ENCODE measurements at regions not wholly inside any gene's neighbourhood (a gene's known extent, or its start where the extent isn't known, plus 50 kb on each side); places are given as distances from the start of the nearest gene placed in this dataset.

- no peak for DNase-seq (ENCODE audit: extremely low read depth, low read depth, low spot score)
Observed at GRCh38 chr2:21253311-21254027, 129.7 kb downstream of the TDRD15 start.

DNA sequence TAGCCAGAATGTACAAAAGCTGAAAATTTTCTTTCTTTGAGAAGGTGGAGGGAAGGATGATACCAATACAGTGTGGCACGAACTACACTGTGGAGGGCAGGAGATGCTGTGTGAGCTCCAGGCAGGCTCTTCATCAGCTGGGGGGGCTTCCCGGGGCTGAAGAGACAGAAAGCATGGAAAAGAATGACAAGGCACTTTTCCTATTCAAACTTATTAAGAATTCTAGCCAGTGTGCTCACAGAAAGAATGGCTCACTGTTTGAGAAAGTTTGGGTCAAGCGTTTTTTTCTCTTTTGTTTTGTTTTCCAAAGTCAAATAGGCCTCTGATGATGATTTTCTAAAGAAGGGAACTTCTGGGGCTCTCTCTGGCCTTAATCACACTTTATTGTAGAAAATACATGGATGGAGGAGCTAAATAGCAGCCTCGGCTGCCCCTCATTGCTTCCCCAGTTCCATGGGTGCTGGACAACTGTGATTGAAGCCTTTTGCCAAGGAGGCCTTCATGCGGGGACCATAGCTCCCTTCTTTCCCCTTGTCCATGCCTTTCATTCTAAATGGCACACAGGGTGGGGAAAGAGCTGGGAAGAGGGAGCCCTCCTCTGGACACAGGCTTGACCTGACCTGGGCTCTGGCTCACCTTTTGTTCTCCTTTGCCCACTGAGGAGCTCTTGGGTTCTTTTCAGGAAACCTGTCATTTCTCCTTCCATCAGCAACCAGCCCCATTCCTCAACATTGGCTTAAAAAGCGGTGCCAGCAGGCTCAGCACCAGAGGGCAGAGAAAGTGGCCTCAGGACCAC, 130.6 kb downstream of the TDRD15 start:
- no peak for DNase-seq (ENCODE audit: extremely low read depth, low read depth, low spot score)

GRCh38 chr2:21256006-21256405, 132.2 kb downstream of the TDRD15 start:
- peak; percentile 20 for DNase-seq (ENCODE audit: extremely low read depth, low read depth, low spot score)

- no peak for DNase-seq (ENCODE audit: extremely low read depth, low read depth, low spot score)
Observed at GRCh38 chr2:21257621-21258020, 133.9 kb downstream of the TDRD15 start.

GRCh38 chr2:21258082-21258481, 134.3 kb downstream of the TDRD15 start:
- DNase-seq (ENCODE audit: extremely low read depth, low read depth, low spot score): no peak

DNA sequence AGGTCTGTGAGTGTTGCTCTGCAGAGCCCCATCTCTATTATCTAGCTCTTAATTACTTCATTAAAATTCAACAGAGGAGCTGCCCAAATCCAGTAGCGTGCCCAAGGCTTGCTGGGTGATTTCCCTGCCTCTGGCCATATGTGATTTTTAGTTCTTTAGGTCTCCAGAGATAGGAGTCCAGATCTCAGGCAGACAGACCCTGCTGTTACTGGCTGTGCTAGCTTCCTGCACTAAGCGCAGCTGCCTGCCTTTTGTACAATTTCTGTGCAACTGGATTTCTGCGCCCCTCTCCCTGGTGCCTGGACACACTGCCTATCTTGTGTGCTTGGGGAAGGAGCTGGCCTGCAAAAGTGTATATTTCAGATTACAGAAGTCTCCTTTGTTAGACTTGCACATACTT, 136.5 kb downstream of the TDRD15 start:
- no peak for DNase-seq (ENCODE audit: extremely low read depth, low read depth, low spot score)

- DNase-seq (ENCODE audit: extremely low read depth, low read depth, low spot score): no peak
Observed at GRCh38 chr2:21261591-21261990, 137.8 kb downstream of the TDRD15 start.

DNA sequence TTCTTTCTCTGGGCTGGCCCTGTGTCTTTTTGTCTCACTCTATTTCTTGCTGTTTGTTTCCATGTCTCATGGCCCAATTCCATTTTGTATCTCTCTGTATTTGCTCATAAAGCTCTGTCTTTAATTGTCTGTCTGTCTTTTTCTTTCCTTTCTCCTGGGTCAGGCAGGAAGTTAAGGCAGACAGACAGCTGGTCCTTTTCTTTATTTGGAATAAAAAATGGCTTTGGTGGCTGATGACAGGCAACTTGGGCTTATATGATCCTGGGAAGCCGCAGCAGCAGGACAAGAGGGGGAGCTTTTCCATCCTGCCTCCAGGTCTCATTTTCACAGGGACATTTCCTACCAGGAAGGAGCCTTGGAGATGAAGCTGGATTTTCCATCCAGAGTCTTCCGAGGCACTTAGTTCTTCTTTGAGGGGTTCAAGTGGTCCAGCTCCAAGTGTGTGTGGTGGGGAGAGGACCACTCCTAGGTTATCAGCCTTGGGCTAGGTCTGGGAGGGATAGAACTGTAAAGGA, 138.7 kb downstream of the TDRD15 start:
- no peak for DNase-seq (ENCODE audit: extremely low read depth, low read depth, low spot score)

DNA sequence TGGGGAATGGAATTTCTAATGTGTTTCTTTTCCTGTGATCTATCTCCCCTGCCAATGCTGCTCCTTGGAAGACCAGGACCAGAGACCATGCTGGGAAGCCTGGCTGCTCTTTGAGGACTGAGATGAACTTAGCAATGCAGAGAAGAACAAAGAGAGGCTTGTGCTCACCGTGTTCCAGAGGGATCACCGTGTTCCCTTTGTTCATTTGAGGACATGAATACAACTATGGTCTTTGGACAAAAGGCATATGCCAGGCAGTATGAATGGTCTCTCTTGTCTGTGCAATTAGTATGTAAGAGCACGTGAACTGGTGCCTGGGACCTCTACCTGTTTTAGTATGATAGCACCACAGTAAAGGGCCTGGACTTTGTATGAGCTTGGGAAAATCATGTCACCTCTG, 139.9 kb downstream of the TDRD15 start:
- no peak for DNase-seq (ENCODE audit: extremely low read depth, low read depth, low spot score)

GRCh38 chr2:21265752-21266151, 142.0 kb downstream of the TDRD15 start:
- DNase-seq (ENCODE audit: extremely low read depth, low read depth, low spot score): no peak

- no peak for DNase-seq (ENCODE audit: extremely low read depth, low read depth, low spot score)
Observed at GRCh38 chr2:21267232-21267835, 143.6 kb downstream of the TDRD15 start.

- no peak for DNase-seq (ENCODE audit: extremely low read depth, low read depth, low spot score)
Observed at GRCh38 chr2:21268197-21268877, 144.6 kb downstream of the TDRD15 start.

- DNase-seq (ENCODE audit: extremely low read depth, low read depth, low spot score): no peak
Observed at GRCh38 chr2:21268878-21269224, 145.1 kb downstream of the TDRD15 start.

DNA sequence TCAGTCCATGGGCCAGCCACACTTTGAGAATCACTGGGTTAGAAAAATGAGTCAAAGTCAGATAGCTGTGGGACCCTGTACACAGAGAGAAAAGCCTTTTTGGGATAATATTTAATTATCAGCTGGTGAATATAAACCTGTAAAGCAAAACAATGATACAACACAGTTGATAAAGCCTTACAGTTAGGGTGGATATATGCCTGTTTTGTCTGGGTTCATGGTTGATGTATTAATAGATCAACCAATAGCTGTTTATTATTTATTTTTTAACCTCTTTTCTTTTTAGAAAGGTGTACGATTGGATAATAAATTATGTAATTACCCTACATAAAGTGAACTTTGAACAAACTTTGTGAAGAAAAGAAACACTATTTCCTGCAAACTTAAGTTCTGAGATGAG, 145.6 kb downstream of the TDRD15 start:
- DNase-seq (ENCODE audit: extremely low read depth, low read depth, low spot score): no peak

DNA sequence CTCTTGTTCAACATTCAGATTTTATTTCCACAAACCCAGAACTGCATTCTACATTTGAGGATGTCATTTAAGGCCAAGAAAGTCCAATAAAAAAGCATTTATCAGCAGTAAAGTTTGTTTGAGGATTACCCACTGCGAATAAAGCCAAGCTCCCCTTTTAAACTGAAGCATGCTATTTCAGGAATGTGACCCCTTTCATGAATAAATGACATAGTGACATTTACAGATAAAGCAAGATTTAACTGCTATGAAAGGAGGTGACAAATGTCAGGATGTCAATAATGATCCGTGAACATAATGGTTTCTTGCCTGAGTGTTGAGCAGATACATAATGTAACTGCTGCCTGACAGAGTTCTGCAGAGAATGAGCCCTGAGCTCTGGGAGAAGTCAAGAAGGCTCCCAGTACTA, 146.3 kb downstream of the TDRD15 start:
- DNase-seq (ENCODE audit: extremely low read depth, low read depth, low spot score): no peak

DNA sequence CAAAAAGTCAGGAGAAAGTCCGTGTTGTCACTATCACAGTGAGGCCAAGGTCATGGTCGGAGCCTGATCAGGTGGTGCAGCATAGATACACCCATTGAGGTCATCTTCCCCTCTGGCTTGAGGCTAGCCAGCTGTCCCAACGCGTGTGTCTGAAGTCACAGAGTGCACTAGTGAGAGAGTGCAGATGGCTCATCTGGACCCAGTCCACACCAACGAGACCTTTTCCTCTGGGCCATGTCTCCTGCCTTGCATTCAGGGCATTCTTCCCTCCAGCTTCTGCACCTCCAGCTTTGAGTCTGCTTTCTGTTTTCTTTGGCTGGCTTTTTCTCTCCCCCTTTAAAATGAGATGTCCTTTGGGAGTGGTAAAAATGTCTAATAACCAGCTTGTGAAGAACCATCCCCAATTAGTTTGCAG, 146.9 kb downstream of the TDRD15 start:
- DNase-seq (ENCODE audit: extremely low read depth, low read depth, low spot score): no peak

DNA sequence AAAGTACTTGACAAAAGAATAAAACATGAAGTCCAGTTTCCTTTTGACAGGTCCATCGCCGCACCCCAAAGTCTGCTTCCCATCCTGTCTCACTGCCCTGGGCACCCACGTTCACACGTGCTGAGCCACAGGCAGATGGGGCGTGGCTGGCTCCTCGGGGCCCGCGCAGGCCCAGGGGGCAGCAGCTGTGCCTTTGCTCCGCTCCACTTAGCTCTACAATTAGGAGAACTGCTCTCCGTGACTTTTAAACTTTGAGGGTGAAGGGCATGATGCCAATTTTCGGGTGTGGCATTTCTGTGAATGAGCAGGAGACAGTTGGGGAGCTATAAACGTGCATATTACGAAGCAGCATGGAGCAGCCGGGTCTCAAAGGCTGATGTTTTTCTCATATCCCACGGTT, 152.4 kb downstream of the TDRD15 start:
- DNase-seq (ENCODE audit: extremely low read depth, low read depth, low spot score): no peak

DNA sequence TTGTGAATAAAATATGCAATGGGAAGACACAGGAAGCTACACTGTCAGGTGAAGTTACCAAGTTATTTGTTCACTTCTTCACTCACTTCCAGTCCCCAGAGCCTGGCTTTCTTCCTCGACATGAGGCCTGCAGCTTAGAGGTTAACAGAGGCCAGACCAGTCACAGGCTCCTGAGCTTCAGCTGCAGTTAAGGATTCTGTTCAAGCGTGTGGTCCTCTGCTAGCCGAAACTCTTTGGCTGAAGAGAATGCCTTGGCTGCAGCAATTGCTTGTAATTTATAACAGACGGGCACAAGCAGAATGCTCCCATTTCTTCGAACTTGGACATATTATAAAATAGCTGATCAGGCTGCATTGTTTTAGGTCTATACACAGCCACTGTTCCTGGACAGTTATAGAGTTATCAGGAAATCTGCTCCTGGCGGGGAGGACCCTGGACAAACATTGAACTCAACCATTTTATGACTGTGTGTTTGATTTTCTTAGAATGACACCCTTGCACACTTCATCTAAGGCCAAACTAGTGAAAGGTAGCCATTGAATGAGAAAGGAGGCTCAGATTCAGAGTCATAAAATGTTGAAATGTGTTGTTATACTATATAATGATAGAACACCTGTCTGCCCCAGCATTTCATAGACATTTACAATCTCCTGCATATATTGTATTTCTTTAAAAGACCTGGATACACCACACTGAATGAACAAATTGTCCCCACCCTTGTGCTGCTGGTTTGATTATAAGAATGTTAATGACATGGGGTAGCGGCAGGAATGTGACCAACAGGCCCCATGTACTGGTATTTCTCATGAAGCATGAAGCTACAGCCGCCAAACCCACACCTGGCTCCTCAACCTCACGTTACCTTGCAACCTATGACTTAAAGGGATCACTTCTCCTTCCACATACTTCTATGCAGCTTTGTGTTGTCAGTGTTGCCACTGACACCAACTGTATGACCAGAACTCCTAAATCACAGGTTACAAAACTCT, 153.6 kb downstream of the TDRD15 start:
- DNase-seq (ENCODE audit: extremely low read depth, low read depth, low spot score): no peak

DNA sequence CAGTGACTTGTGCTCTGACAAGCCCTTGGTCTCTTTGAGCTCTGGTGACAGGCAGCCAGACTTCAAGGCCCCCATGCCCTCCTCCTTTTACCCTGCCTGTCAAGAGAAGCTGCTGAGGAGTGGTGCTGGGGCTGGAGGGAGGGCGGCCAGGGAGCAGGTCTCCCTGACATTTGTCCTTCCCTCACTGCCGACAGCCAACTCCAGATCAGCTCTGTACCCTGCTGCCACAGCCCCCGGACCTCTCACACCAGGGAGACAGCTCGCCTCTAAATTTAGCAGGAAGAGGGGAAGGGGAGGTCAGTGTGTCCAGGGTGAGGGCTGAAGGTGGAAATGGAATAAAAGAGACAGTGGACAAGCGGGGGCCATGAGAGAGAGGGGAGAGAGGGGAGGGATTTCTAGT, 155.8 kb downstream of the TDRD15 start:
- no peak for DNase-seq (ENCODE audit: extremely low read depth, low read depth, low spot score)

GRCh38 chr2:21280793-21281192, 157.0 kb downstream of the TDRD15 start:
- no peak for DNase-seq (ENCODE audit: extremely low read depth, low read depth, low spot score)

Data from glomerular endothelial cell (primary cell).